Ovary (tissue), 3 donors: ENCODE measurements at regions not wholly inside any gene's neighbourhood (a gene's known extent, or its start where the extent isn't known, plus 50 kb on each side); places are given as distances from the start of the nearest gene placed in this dataset.
"Not testable (repeated sequence)": the region's sequence is repeated elsewhere in the genome, so short reads cannot be mapped to it uniquely, and the experiment has no call there.

ENCODE experiments used
- CTCF ChIP-seq, 3 donors: fragments of 450-650 bp in 2 of 3; fragments of 200-600 bp in 1 of 3; IDR thresholded peaks; one replicate each; pipeline versions ENCODE4 v1.5.1 to v1.8.0; 2016 to 2022; ENCODE audit warnings: antibody characterized with exemption in 3 of 3, mild to moderate bottlenecking in 1 of 3
- EP300 ChIP-seq: sonication (generic); formaldehyde crosslinking; IDR thresholded peaks from one replicate; pipeline ENCODE4 v1.6.1; 2017; ENCODE audit warnings: antibody characterized with exemption
- donor health status: DM: no; HTN: no; CAD: no.

- not testable (repeated sequence) for TF ChIP-seq CTCF (IDR thresholded peaks at IDR 0.05); EP300
These were observed 252.0 kb downstream of the GOLGA6L6 start for GRCh38 chr15:20289538-20290103.
